H1 (cell line): ENCODE measurements at regions not wholly inside any gene's neighbourhood (a gene's known extent, or its start where the extent isn't known, plus 50 kb on each side); places are given as distances from the start of the nearest gene placed in this dataset.

Source experiments
- BCL11A ChIP-seq, 2 experiments: IDR thresholded peaks; one replicate each; pipeline ENCODE4 v1.6.1; 2011; ENCODE audit warnings: low read depth in 2 of 2, low read length in 2 of 2, mild to moderate bottlenecking in 2 of 2
- KDM4A ChIP-seq: IDR thresholded peaks from one replicate; pipeline ENCODE4 v1.7.1; 2012; ENCODE audit warnings: low read depth, mild to moderate bottlenecking, moderate library complexity, low read length, inconsistent platforms; ENCODE audit not compliant: severe bottlenecking
- RXRA ChIP-seq: IDR thresholded peaks from 2 replicates; pipeline ENCODE4 v1.6.1; 2011; ENCODE audit warnings: low read depth, mild to moderate bottlenecking, low read length, moderate library complexity; ENCODE audit not compliant: insufficient read depth
- TCF12 ChIP-seq: IDR thresholded peaks from 2 replicates; pipeline ENCODE4 v1.6.1; 2011; ENCODE audit warnings: low read depth, mild to moderate bottlenecking, low read length

DNA sequence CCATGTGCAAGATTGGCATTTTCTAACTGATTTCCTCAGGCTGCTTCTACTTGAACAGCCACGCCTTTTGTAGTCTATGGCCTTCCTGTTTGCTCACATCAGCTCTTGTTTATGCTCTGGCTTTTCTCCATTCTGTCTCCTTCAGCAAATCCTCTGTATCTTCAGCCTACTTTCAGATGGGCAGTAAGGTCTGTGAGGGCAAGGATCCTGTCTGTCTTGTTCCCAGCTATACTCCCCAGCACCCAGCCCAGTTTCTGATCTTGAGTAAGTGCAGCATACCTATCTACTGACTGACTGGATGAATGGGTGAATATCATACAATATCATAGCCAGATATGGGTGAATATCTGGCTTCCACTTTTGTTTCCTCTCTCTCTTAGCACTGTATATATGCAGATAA lies 438.1 kb downstream of the LMO4 start (continued):
- TF ChIP-seq RXRA (no peak), TCF12 (no peak), BCL11A (IDR thresholded peaks at IDR 0.05; ENCODE audit: low read depth in 2 of 2, low read length in 2 of 2) (no peak), KDM4A (no peak)
- TF ChIP-seq, all 59 proteins: peak for 0
